NB4 (cell line): ENCODE measurements at regions not wholly inside any gene's neighbourhood (a gene's known extent, or its start where the extent isn't known, plus 50 kb on each side); places are given as distances from the start of the nearest gene placed in this dataset.

Experiments
- MYC ChIP-seq: IDR thresholded peaks from 2 replicates; pipeline ENCODE4 v1.6.1; 2011; ENCODE audit warnings: low read depth, low read length
- POLR2A ChIP-seq: IDR thresholded peaks from 2 replicates; pipeline ENCODE4 v1.6.1; 2011; ENCODE audit warnings: mild to moderate bottlenecking; ENCODE audit not compliant: insufficient read length; ENCODE audit errors: extremely low read depth
- TF ChIP-seq, protein P1 (sequence below): IDR thresholded peaks from one replicate; pipeline ENCODE4 v1.5.1; 2012; ENCODE audit warnings: low read depth, low read length
- TF ChIP-seq, protein P2 (sequence below): IDR thresholded peaks from 2 replicates; pipeline ENCODE4 v1.6.1; 2011; ENCODE audit warnings: low read depth, low read length

DNA sequence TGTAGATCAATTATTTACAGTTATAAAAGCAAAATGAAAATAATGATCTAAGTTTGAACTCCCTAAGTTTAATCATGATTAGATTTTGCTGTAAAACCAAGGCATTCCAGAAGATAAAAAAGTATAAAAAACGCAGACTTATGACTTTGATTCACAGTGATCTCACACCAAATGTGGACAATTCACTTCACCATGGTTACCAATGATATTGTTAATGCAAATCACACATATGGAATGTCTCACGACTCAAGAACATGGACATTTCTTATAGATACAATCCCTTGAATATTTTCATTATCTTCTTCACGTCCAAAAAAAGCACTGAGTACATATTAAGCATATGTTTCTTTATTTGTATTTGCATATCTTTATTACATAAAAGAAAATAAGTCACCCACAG lies 1054.2 kb downstream of the NAALADL2 start:
- TF ChIP-seq, protein P1, sequence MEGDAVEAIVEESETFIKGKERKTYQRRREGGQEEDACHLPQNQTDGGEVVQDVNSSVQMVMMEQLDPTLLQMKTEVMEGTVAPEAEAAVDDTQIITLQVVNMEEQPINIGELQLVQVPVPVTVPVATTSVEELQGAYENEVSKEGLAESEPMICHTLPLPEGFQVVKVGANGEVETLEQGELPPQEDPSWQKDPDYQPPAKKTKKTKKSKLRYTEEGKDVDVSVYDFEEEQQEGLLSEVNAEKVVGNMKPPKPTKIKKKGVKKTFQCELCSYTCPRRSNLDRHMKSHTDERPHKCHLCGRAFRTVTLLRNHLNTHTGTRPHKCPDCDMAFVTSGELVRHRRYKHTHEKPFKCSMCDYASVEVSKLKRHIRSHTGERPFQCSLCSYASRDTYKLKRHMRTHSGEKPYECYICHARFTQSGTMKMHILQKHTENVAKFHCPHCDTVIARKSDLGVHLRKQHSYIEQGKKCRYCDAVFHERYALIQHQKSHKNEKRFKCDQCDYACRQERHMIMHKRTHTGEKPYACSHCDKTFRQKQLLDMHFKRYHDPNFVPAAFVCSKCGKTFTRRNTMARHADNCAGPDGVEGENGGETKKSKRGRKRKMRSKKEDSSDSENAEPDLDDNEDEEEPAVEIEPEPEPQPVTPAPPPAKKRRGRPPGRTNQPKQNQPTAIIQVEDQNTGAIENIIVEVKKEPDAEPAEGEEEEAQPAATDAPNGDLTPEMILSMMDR, result no peak
- TF ChIP-seq POLR2A, result no peak
- TF ChIP-seq MYC, result no peak
- TF ChIP-seq, protein P2, sequence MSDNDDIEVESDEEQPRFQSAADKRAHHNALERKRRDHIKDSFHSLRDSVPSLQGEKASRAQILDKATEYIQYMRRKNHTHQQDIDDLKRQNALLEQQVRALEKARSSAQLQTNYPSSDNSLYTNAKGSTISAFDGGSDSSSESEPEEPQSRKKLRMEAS, result no peak
